GM11168 (cell line): ENCODE measurements at regions not wholly inside any gene's neighbourhood (a gene's known extent, or its start where the extent isn't known, plus 50 kb on each side); places are given as distances from the start of the nearest gene placed in this dataset.
"Not testable (repeated sequence)": the region's sequence is repeated elsewhere in the genome, so short reads cannot be mapped to it uniquely, and the experiment has no call there.

Experiments
- in situ Hi-C: fragments of 300-500 bp; cut with MboI; formaldehyde crosslinking; loops from one replicate; pipeline ENCODE4 v1.12.0; 2022; ENCODE audit warnings: low sequenced_read_pairs; ENCODE audit not compliant: unreplicated experiment

DNA sequence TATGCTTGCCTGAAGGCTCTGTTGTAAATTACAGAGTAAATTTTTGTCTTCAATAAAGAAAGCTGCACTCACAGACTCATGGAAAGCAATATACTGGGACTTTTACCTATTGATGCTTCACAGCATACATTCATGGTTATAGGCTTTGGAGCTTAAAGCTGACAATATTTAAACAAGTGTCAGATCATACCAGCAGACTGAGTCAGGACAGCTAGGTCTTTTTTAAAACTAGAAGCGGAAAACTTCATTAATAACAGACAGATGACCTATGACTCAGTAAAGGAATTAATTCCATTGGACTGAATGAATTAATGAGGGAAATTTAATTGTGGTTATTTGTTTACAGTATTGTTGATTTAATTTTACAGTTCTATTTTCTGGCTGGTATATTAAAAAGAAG lies 165.8 kb upstream of the DGKB start:
- in situ Hi-C loops = no loop called here

DNA sequence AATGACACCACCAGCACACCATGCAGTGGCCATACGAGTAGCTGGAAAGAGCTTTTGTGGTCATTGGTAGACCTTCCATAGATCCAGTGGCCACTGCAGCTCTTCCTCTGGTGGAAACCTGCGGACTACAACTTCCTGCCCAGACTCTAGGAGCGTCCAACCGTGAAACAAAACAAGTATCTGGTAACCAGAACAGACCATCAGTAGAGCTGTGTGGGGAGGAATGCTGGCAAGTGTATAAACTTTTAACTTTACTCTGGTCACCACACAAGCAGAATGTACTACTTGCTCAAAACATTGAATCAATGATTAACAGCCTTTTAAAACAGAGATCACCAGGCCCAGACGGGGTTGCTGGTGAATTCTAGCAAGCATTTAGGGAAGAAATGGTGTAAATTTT lies 154.7 kb upstream of the DGKB start:
- in situ Hi-C loops = no loop called here

DNA sequence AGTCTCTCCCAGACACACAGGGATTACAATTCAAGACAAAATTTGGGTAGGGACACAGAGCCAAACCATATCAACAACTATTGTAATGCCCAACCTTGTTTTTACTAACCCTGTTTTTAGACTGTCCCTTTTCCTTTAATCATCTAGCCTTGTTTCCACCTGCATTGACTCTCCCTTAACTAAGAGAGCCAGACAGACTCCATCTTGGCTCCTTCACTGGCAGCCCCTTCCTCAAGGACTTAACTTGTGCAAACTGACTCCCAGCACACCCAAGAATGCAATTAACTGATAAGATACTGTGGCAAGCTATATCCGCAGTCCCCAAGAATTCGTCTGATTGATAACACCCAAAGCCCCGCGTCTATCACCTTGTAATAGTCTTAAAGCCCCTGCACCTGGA lies 151.8 kb upstream of the DGKB start:
- in situ Hi-C loops = not testable (repeated sequence)

DNA sequence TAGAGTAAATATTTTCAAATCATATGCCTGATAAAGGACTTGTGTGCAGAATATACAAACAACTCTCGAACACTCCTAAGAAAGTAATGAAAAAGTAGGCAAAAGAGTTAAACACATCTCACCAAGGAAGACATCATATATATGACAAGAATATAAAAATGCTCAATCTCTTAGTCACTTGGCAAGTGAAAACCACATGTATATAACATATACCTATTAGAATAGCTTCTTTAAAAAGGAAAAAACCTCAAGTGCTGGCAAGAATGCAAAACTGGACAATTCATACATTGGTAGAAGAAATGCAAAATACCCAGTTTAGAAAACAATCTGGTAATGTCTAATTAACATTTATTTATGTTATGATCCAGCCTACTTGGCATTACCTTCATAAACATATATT lies 146.6 kb upstream of the DGKB start:
- in situ Hi-C loops = no loop called here

DNA sequence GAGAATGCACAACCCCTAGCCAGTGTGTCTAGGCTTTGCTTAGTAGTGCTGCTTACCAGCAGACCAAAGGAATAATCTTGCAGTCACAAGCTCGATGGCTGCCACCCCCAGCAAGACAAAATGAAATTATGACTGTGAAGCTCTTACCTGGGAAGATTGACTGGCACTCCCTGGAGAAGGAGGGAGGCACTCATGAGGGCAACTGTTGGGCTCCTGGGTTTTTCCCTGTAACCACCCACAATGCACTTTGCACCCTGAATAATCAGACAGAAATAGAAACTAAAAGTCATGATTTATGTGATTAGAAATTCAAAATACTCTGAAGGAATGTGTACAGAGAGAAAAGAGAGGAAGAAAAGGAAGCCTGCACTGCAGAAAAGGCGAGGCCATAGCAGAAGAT lies 144.3 kb upstream of the DGKB start:
- in situ Hi-C loops = no loop called here

DNA sequence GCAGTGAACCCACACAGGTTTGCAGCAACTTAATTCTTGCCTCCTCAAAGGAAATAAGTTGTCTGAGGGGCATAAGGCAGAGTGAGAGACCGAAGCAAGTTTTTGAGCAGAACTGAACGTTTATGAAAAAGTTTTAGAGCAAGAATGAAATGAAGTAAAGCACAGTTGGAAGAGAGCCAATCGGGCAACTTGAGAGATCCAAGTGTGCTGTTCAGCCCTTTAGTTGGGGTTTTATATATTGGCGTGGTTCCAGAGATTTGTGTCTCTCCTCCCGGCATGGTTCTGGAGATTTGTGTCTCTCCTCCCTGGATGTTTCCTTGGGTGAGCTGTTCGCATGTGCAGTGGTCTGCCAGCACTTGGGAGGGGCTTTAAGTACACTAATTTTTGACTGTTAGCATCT lies 141.4 kb upstream of the DGKB start:
- in situ Hi-C loops = no loop called here

DNA sequence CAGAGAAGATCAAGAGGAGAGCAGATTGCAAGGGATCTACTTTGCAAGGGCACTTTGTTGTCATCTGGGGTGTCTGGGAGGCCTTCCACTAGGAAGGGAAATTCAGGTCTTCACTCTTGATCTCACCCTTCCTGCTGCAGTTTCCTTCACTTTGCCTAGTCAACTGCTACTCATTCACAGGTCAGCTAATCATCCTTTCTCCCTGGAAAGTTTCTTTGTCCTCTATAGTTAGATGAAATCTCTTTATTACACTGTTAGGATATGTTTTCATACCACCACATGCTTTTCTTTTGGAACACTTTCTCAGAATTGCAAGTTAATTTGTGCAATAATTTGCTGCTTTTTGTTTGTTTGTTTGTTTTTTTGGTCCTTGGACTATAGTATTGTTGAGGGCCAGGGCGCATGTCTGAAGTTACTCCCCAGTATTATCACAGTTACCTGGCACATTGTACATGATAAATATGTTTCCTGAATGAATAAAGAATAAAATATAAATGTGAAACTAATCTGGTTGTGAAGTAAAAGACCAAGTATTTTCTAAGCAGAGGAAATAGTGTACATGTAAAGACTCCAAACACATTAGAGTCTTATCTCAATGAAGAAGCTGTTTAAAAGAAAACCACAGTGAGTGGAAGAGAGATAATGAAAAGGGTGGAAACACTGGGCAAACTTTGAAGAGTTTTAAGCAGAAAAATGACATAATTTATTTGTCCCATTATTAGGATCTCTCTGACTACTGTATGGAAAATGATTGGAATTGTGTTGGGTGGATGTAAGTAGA lies 139.9 kb upstream of the DGKB start:
- in situ Hi-C loops = no loop called here

DNA sequence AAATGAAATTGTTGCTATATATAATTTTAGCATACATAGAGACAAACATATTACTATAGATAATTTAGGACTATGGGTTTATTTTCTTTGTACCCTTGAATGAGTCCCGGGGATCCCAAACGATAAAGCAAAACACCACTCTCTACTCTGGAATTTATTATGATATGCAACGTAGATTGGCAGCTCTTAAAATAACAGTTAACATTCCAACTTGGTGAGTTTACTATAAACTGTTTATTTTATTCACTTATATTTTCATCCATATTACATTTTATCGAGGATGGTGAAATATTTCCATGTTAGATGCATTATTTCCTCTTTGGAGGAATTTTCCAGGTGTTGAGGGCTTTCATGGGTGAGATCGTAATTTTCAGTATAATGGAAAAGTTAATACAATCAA lies 138.7 kb upstream of the DGKB start:
- in situ Hi-C loops = no loop called here

DNA sequence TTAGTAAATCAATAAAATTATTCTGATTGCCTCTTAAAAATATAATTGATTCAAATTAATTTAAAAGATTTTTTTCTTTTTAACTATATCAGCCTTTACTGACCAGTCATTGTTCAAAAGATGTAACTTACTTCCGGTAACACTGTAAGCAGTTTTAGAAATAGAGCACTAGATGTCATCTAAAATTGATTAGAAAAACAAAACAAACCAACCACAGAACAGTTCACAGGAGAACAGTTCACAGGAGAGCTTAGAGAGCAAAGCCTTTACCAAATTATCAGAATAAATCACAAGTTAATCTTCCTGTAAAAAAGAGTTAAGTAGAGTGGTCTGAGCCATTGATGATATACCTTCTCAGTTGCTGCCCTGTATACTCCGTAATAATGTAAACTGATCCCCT lies 133.3 kb upstream of the DGKB start:
- in situ Hi-C loops = no loop called here

DNA sequence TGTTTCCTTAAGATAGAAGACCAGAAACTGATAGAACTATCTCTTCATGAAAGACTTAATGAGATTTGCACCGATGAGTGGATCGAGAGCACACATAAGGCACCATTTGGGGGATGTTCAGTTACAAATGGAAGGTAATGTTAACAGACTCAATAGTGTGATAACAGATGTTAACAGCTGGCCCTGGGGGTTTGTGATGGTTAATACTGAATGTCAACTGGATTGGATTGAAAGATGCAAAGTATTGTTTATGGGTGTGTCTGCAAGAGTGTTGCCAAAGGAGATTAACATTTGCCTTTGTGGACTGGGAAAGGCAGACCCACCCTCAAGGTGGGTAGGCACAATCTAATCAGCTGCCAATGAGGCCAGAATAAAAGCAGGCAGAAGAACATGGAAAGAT lies 130.5 kb upstream of the DGKB start:
- in situ Hi-C loops = no loop called here

DNA sequence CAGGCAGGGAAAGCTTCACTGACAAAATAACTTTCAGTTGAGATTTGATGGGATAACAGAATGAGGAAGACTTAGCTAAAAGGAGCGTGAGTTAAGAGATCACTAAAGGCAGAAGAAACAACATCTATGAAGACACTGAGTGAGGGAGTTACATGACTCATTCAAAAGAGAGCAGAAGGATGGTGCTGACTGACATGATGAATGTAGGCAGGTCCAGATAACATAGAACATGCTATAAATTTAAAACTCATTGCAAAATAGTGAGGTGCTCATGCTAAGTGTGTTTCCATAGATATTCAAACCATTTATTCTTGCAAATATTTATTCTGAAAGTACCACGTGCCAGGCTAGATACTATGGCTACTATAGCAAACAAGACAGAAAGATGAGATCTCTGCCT lies 116.4 kb upstream of the DGKB start:
- in situ Hi-C loops = loop anchor here (10.0 kb wide), 1 partner anchor 304 kb away; no protein-coding TSS in a partner anchor

DNA sequence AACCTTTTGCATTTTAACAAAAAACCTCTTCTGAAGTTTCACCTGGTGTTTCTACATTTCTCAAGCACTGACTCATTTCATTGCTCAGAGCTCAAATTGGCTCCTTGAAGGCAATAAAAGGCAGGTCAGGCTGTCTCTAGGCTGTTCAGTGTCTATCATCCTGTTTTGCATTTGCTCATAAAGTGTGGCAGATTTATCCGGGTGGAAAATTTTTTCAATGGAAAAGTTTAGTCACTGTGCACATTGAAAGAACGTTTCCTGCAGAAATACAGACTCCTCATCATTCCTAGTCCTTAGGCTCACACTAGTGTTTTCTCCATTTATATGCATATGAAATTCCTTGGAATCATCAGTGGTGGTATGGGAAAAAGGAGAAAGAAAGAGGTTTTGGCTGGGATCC lies 114.2 kb upstream of the DGKB start:
- in situ Hi-C loops = loop anchor here (10.0 kb wide), 1 partner anchor 302 kb away; no protein-coding TSS in a partner anchor

DNA sequence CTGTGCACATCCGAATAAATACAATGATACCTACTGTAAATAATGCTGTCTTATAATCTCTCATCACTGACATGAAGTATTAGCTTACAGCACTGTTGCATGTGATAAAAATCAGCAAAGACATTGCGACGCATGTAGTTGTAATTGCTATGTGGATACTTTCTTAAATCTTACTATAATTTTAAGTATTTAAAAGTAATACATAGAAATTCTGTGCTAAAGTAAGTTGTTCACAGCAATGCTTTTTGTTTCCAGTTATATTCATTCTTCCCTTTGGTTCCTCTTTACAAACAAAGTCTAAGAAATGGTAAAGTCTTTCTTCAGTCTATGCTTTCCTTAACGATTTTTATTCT lies 113.7 kb upstream of the DGKB start:
- in situ Hi-C loops = loop anchor here (10.0 kb wide), 1 partner anchor 301 kb away; no protein-coding TSS in a partner anchor

DNA sequence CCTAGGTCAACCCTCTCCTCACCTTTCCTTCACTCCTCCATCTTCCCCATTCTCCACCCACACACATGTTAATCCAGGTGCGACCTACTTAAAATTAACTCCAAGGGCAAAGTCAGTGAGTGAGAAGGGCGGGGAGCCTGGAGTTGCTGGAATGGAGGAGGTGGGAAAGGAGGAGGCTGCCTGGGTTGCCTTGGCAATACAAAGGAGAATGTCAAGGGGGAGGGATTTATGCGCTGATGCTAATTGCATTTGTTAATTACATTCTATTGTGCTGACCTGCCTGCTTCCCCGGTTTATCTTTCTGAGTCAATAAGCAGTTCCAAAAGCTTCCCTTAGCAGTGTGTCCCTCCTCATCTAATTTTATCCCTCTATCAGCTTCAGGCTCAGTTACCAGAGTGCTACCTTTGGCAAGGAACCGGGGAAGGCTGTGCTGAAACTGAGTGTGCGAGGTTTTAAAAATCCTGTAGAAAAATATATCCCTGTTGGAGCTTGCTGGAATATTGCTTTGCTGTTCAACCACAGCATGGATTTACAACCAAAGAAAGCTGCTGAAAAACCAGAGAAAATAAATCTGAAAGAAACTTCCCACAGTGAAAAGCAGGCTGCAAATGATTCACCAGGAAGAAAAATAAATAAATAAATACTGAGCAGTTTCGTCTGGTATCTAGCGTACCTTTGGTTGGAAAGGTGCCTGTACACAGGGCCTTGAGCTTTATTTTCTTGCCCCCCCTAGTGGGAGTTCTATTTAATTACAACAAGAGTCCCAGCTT lies 113.2 kb upstream of the DGKB start:
- in situ Hi-C loops = loop anchor here (10.0 kb wide), 1 partner anchor 301 kb away; no protein-coding TSS in a partner anchor

DNA sequence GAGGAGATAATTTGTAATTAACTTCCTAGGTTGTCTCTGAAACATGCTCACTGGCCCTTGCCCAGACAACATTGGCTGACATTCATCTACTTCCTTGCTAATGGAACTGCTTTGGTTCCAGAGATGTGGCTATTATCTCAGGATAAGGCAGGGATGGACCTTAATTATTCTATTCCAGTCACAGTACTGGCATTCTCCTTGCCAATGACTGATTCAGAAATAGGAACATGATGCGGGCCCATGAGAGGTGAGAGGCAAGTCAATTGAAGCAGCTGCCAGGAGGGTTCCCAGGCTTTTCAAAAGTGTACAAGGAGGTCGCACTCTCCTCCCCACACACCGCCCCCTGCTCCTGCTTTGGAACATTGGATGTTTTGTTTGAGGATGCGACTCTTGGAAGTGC lies 109.6 kb upstream of the DGKB start:
- in situ Hi-C loops = loop anchor here (10.0 kb wide), 1 partner anchor 297 kb away; no protein-coding TSS in a partner anchor

DNA sequence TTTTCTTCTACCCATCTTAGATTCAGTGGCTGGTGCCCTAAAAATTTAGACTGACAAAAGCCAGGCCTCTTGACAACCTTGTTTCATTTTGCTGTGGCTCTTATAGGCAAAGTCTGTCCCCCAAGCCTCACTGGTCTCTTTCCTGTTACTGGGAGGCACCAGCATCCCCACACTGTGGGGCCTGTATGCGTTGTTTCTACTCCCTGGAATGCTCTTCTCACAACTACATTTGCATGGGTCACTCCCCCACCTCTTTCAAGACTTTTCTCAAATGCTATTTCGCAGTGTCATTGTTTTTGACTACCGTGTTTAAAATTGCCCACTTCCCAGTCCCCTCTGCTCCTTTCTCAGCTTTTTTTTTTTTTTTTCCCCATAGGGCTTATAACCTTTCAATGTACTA lies 108.7 kb upstream of the DGKB start:
- in situ Hi-C loops = loop anchor here (10.0 kb wide), 1 partner anchor 296 kb away; no protein-coding TSS in a partner anchor

DNA sequence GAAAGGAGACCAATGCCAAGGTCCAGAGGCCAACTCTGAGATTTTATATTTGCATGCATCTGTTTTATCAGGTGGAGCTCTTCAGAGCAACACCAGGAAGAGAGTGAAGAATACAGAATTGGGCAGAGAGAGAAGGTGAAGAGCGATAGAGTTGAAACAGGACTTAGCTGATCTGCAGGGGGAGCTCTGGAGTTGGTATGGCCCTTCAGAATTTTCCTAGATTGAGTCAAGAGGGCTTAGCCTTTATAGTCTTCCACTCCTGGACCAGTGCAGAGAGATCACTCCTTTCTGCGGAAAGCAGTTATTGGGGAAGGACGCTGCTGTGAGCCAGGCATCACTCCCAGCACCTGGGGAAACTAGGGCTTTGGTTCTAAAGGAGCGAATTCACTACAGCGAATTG lies 105.0 kb upstream of the DGKB start:
- in situ Hi-C loops = no loop called here

DNA sequence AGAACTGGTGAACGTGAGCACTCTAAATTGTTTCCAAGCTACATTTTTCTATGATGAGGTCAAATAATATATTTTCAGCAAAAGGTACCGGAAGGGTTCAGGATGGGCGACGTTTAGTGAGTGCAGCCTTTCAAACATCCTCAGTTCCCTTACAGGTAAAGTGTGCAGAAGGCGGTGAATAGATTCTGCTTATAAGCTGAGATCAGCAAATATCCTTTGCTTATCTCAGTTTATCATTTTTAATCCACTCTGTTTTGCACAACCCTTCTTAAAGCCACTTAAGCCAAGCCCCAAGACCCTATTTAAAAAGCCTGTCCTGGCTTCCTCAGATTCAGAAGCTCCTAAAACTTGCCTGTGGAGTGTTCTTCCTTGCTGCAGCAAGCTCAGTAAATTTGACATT lies 103.1 kb upstream of the DGKB start:
- in situ Hi-C loops = no loop called here

DNA sequence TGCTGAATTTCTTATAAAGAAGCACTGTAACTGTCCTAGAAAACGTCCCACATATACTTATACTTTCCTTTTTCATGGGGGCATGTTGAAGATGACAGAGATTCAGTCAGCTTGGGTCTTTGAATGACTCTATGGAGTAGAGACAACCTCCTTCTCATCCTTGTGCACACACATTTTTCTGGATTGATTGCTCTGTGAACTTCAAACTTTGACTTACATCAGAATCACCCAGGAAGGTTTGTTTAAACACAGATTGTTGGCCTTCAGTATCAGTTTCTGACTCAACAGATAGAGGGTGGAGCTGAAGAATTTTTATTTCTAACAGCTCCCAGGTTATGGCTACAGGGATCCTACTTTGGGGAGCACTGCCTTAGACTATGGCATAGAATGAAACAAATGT lies 97.6 kb upstream of the DGKB start:
- in situ Hi-C loops = no loop called here

DNA sequence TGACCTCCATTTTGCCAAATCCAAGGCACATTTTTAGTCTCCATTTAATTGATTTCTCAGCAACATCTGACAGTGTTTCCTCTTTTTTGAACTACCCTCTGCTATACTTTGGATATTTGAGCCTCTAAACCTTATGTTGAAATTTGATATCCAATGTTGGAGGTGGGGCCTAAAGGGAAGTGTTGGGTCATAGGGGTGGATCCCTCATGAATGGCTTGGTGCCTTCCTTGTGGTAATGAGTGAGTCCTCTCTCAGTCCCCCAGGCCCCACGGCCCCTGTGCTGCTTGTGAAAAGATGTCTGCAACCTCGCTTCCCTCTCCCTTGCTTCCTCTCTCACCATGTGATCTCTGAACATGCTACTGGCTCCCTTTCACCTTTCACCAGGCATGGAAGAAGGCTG lies 96.8 kb upstream of the DGKB start:
- in situ Hi-C loops = no loop called here

DNA sequence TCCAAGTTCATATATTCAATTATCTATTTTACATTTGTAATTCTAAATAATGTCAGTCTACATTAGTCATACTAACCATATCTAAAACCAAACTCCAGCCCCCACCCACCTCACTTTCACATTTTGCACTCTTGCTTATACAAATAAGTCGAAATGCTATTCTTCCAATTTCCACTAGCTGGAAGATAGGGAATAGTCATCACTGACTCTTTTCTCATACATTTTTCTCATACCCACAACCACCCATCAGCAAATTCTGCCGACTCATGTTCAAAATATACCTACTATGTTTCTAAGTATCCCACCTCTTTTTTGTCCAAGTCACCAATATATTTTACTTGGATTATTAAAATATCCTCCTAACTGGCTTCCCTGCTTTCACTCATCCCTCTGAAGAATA lies 93.2 kb upstream of the DGKB start:
- in situ Hi-C loops = no loop called here

DNA sequence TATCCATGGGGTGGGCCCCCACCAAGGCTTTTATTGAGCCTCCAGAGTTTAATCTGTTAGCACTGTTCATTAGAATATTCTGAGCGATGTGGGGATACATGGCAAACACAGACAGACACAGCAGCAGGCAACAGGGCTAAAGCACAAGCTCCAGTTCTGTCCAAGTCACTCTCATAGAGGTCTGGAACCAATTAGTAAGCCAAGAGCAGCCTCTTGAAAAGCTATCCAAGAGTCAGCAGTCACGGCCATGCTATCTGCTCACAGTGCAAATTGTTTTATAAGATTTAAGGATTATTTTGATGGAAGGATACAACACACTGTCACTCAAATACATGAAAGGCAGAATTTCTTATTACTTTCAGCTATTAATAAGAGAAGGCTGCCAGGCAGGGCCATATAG lies 86.4 kb upstream of the DGKB start:
- in situ Hi-C loops = no loop called here
